Hindlimb muscle (tissue), 1 donor: ENCODE measurements at regions not wholly inside any gene's neighbourhood (a gene's known extent, or its start where the extent isn't known, plus 50 kb on each side); places are given as distances from the start of the nearest gene placed in this dataset.
A peak's percentile ranks its signal among the peaks of the same experiment; 100 is the strongest.

Experiments
- DNase-seq: peaks from one replicate; pipeline ENCODE4 v3.0.0-alpha.2; 2013

DNA sequence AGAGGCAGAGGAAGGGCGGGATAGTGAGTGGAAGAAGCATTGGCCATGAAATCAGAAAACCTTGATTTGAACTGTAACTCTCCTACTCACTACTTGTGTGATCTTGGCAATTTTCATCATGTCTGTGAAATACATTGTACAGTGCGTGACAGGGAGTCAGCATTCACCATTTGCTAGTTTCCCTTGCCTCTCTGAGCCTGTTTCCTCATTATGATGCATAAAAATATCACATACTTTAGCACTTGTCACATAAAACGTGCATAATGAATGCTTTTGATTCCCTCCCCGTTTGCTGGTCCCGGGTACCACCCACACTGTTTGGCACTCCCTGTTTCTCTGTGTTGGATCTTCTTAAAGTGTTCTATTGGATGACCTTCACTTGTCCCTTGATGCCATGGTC, 101.1 kb upstream of the FRMD6 start:
- no peak for DNase-seq

DNA sequence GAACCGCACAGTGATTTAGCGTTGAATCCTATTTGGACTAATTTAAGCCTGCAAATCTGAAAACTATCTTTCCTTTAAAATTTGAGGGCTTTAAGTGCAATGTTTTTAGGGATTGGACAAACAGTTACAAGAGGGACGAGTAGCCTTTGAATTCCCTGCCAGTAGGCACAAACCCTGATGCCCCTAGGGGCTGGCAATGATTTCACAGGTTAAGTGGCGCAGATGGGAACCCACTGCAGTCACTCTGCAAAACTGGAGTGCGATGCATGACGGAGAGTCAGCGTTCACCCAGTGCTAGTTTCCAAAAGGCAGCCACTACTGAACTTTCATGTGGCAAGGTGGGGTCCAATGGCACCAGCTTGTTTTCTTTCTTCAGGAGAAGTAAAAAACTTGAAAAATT, 99.4 kb upstream of the FRMD6 start:
- no peak for DNase-seq

- DNase-seq: no peak
These were observed 98.8 kb upstream of the FRMD6 start for GRCh38 chr14:51552768-51553404.

- no peak for DNase-seq
These were observed 97.3 kb upstream of the FRMD6 start for GRCh38 chr14:51554339-51554920.

DNA sequence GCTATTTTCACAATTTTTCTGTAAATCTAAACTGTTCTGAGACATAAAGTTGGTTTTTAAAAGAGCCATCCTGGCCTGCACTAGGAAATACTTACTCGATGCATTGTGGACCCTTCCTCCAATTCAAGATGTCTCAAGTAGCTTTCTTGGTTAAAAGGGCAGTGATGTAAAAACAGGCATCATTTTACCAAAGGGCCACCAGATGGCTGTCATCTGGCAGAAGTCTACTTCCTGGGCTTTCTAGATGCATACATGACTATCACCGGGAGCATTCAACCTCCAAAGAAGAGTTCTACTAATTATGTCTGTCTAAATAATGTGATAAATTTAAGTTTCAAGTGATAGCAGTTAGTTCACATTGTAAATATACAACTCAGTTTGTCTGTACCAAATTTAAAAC, 96.8 kb upstream of the FRMD6 start:
- DNase-seq: no peak

DNA sequence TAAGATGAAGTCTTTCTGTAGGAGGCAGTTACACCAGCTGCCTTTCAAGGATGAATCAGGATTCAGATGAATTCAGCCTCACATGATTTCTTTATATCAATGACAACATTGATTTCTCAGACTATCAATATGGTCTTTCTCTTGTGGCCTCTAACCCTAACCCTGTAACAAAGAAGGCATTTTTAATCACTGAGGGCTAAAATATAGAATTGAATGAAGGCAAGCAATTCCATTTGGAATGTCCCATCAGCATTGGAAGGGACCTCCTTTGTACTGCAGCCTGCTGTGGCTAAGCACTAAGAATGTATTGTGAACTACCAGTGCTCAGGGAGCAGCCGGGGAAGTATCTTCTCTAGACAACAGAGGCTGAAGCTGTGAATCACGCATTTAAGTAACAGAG, 90.6 kb upstream of the FRMD6 start:
- no peak for DNase-seq

- DNase-seq: no peak
These were observed 88.9 kb upstream of the FRMD6 start for GRCh38 chr14:51562816-51563215.

GRCh38 chr14:51563560-51563959, 88.2 kb upstream of the FRMD6 start:
- DNase-seq: no peak

- no peak for DNase-seq
These were observed 87.2 kb upstream of the FRMD6 start for GRCh38 chr14:51564460-51564859.

DNA sequence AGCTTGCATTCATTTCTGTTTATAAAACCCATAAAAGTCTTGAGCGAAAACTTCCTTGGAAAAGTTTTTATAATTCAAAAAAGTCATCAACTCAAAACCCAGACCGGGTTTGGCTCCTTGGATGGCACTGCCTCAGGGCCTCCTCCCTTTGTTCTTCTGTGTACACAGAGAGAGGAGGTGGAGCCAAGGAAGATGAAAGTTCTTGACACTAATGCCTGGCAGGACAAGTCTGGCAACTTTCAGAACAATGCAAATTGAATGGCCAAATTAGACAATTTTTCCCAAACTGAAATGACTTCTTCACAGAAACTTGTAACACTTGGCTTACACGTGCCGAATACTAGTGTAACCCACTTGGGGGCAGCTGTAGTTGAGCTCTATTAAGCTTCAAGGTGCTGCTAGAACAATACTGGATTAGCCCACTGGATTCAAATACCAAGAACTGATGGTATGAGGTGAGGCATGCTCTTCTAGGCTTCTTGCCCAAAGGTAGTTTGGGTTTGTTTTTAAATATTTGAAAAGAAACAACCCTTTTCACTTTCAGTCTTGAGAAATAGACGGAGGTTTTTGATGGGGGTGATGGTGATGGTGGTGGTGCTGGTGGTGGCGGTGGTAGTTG, 86.6 kb upstream of the FRMD6 start:
- no peak for DNase-seq

- no peak for DNase-seq
These were observed 84.7 kb upstream of the FRMD6 start for GRCh38 chr14:51566831-51567582.

GRCh38 chr14:51568366-51568765, 83.3 kb upstream of the FRMD6 start:
- no peak for DNase-seq

GRCh38 chr14:51573607-51574006, 78.1 kb upstream of the FRMD6 start:
- no peak for DNase-seq

DNA sequence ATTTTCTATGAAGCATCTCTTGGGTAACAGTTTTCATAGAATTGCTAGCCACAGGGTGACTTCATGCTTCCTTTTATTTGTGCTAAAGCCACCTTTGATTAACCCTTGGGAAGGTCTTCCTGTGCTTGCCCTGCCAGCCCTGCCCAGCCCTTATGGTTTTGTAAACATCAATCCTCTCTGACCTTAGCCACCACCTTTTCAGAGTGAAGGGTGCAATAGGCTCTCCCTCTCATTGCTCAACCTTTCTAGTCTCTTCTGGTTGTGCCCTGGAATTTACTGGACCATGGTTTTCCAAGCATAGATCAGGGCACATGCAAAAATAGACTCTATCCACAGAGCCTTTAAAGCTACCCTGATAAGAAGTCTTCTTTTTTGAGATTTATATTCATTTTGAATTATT, 77.7 kb upstream of the FRMD6 start:
- no peak for DNase-seq

- DNase-seq: peak; percentile 63
These were observed 76.2 kb upstream of the FRMD6 start for GRCh38 chr14:51575349-51576116.

- DNase-seq: no peak
These were observed 75.6 kb upstream of the FRMD6 start for GRCh38 chr14:51576117-51576430.

DNA sequence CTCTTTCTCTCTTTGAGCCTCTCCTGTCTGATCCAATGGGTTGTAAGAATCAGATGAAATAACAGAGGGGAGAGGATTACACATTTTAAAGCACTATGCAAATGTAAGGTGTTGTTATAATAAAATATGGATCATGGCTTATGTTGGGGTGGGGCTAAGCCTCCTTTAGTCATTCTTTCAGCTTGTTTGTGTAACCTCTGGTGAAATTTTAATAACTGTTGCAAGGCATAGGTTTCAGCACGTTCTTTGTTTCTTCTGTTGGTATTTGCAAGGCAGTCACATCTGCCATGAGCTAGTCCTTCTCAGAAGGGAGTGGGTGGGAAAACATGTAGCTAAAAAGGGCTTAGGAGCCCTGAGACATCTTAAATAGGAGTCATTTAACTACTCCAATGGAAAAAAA, 74.8 kb upstream of the FRMD6 start:
- DNase-seq: no peak

DNA sequence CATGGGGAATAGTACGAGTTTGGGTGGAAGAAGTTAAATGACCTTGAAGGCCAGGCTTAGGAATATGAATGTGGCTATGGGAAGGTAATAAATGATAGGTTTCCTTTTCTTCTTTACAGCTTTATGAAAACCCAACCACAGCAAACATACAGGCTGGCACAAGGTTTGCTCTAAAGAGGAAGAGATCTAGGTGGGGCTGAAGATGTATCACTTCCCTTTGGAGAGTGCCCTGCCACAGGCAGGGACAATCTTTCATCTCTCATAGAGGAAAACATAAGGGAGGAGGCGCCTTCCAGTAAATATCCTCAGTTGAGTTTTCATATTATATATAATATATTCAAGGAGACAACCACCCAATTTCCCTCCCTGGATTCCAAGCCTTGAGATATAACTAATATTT, 72.9 kb upstream of the FRMD6 start:
- no peak for DNase-seq

GRCh38 chr14:51581017-51581881, 70.5 kb upstream of the FRMD6 start:
- DNase-seq: no peak

DNA sequence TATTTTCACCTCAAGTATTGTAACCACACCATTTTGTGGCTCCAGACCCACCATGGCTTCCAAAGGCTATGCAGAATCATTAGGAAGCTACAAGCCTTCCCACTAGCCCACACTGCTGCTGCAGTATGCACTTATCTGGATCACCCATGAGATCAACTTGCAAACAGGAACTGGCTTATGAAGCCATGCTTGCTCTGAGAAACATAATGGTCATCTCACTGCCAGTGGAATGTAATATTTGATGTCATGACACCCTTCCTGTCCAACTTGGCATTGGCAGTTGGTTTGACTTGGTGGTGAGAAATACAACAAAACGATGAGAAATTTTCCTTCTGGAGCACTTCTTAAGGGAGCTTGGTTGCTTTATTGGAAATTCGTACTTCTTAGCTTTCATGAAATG, 69.3 kb upstream of the FRMD6 start:
- DNase-seq: no peak

- DNase-seq: no peak
These were observed 66.7 kb upstream of the FRMD6 start for GRCh38 chr14:51585055-51585454.

DNA sequence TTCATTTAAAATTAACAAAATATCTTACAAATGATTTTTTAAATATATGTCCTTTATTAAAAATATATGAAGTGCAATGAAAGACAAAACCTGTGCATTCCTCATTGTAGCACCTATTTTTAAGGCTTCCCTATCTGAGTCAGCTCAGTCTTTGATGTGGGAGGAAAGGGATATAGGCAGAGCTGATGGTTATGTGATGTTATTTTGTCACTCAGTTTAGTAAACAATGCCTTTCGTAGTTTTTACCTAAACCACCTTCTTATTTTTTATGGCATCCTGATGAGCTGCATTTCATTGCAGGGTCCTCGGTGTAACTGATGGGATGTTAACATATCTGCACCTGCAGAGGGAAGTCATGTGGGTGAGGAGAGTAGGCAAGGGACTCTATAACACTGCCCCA, 58.9 kb upstream of the FRMD6 start:
- DNase-seq: no peak
